BE2C (cell line): ENCODE measurements at regions not wholly inside any gene's neighbourhood (a gene's known extent, or its start where the extent isn't known, plus 50 kb on each side); places are given as distances from the start of the nearest gene placed in this dataset.
A peak's percentile ranks its signal among the peaks of the same experiment; 100 is the strongest.
"Not testable (repeated sequence)": the region's sequence is repeated elsewhere in the genome, so short reads cannot be mapped to it uniquely, and the experiment has no call there.

ENCODE experiments used
- DNase-seq: peaks from one replicate; pipeline ENCODE4 v3.0.0-alpha.2; 2020
- H3K27me3 ChIP-seq: fragments of 250-450 bp; sonication (Bioruptor Pico); 2 replicates; pipeline ENCODE4 v1.5.1; 2020; ENCODE audit warnings: mild to moderate bottlenecking
- H3K36me3 ChIP-seq: fragments of 250-450 bp; sonication (Bioruptor Pico); 2 replicates; pipeline ENCODE4 v1.5.1; 2020; ENCODE audit warnings: mild to moderate bottlenecking
- H3K4me1 ChIP-seq: fragments of 250-450 bp; sonication (Bioruptor Pico); 2 replicates; pipeline ENCODE4 v1.5.1; 2020
- H3K4me3 ChIP-seq: 2 replicates; pipeline ENCODE4 v1.5.1; 2011; ENCODE audit warnings: low read depth, low read length
- H3K9me3 ChIP-seq: fragments of 250-450 bp; sonication (Bioruptor Pico); 2 replicates; pipeline ENCODE4 v1.5.1; 2020
- CTCF ChIP-seq: IDR thresholded peaks from 2 replicates; pipeline ENCODE4 v1.5.1; 2012; ENCODE audit warnings: mild to moderate bottlenecking, low read depth, low read length

GRCh38 chr14:106717544-106717943, 1191.2 kb downstream of the TMEM121 start:
- not testable (repeated sequence) for H3K9me3 ChIP-seq, H3K36me3 ChIP-seq, DNase-seq, H3K27me3 ChIP-seq, H3K4me1 ChIP-seq, H3K4me3 ChIP-seq
- peak; percentile 39 for TF ChIP-seq CTCF

GRCh38 chr14:106719880-106720279, 1193.5 kb downstream of the TMEM121 start:
- DNase-seq, H3K4me3 ChIP-seq, H3K4me1 ChIP-seq, H3K27me3 ChIP-seq, H3K36me3 ChIP-seq, H3K9me3 ChIP-seq: not testable (repeated sequence)

GRCh38 chr14:106721926-106722325, 1195.5 kb downstream of the TMEM121 start:
- not testable (repeated sequence) for H3K36me3 ChIP-seq, H3K27me3 ChIP-seq, H3K4me1 ChIP-seq, H3K4me3 ChIP-seq, H3K9me3 ChIP-seq, DNase-seq

- H3K4me3 ChIP-seq, H3K4me1 ChIP-seq, H3K36me3 ChIP-seq, DNase-seq, H3K9me3 ChIP-seq, H3K27me3 ChIP-seq: not testable (repeated sequence)
These were observed 1196.7 kb downstream of the TMEM121 start for GRCh38 chr14:106722813-106723687.

GRCh38 chr14:106727962-106728361, 1201.6 kb downstream of the TMEM121 start:
- TF ChIP-seq CTCF: peak; percentile 30
- not testable (repeated sequence) for H3K4me1 ChIP-seq, H3K4me3 ChIP-seq, H3K36me3 ChIP-seq, H3K27me3 ChIP-seq, H3K9me3 ChIP-seq, DNase-seq

GRCh38 chr14:106728611-106729010, 1202.2 kb downstream of the TMEM121 start:
- no peaks in the 10 kb centered on the region for H3K36me3 ChIP-seq
- no peaks in the 10 kb centered on the region for H3K9me3 ChIP-seq
- DNase-seq: no peak
- TF ChIP-seq CTCF: no peak
- H3K4me1 ChIP-seq: no peaks in the 10 kb centered on the region
- H3K4me3 ChIP-seq: no peak overlapping the region
- no peaks in the 10 kb centered on the region for H3K27me3 ChIP-seq

GRCh38 chr14:106729551-106729950, 1203.2 kb downstream of the TMEM121 start:
- H3K27me3 ChIP-seq: no peaks in the 10 kb centered on the region
- no peak for TF ChIP-seq CTCF

More at GRCh38 chr14:106729551-106729950, 1203.2 kb downstream of the TMEM121 start:
- Histone ChIP-seq H3K36me3 (no peaks in the 10 kb centered on the region), H3K4me3 (no peak overlapping the region), H3K4me1 (no peaks in the 10 kb centered on the region), H3K9me3 (no peaks in the 10 kb centered on the region)
- DNase-seq: no peak
